ENCODE measurements at regions not wholly inside any gene's neighbourhood (a gene's known extent, or its start where the extent isn't known, plus 50 kb on each side); places are given as distances from the start of the nearest gene placed in this dataset.

DNA sequence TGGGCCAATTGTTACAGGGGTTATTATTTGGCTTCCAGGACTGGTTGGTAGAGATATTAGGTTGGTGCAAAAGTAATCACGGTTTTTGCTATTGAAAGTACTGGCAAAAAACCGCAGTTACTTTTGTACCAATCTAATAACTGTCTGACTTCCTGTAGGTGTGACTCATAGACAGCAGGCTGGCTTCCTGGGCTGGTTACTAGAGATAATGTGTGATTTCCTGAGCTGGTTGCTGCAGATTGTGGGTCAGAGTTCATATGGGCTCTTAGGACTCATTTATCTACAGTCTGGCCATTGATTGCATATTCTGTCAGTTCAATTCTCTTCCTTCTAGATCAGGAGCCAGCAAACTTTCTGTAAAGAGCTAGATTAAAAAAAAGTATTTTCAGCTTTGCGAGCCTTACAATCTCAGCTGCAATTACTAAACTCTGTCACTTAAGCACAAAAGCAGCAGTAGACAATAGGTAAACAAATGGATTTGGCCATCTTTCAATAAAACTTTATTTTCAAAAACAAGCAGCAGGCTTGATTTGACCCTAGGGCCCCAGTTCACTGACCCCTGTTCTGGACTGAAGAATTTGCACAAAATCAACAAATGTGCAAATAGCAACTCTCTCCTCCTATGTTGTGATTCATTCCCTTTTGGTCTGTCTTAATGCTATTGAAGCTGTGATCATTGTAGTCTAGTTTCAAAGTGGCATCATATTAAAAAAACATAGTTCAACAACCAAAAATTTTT, 50.8 kb upstream of the BOD1L1 start:
- Histone ChIP-seq H3K23ac (ENCODE audit: low read length) (no peak overlapping the region), H3K4me1 (ENCODE audit: control insufficient read depth in 1 of 2, insufficient read depth in 2 of 2, low read length in 2 of 2) (no peaks in the 10 kb centered on the region), H3K27ac (ENCODE audit: low read depth, low read length) (no peak overlapping the region), H3K4me2 (ENCODE audit: low read length) (no peak overlapping the region), H3K9me3 (ENCODE audit: insufficient read depth, low read depth, low read length) (no peaks in the 10 kb centered on the region), H3K18ac (ENCODE audit: low read length) (no peak overlapping the region), H3K27me3 (ENCODE audit: insufficient read depth, low read length) (no peaks in the 10 kb centered on the region), H2BK12ac (ENCODE audit: low read length) (no peak overlapping the region), H2AFZ (ENCODE audit: insufficient read depth, low read length, poor library complexity) (no peak overlapping the region), H3K14ac (ENCODE audit: low read length) (no peak overlapping the region), H3K4me3 (ENCODE audit: low read depth, low read length) (no peak overlapping the region), H3K79me2 (ENCODE audit: control insufficient read depth, insufficient read depth, low read length, poor library complexity) (no peaks in the 10 kb centered on the region), H3K4ac (ENCODE audit: low read depth, low read length) (no peak overlapping the region), H2BK120ac (ENCODE audit: insufficient read depth, low read length, poor library complexity) (no peak overlapping the region), H2AK5ac (ENCODE audit: low read length) (no peak overlapping the region), H3K79me1 (ENCODE audit: low read length) (no peaks in the 10 kb centered on the region), H3K36me3 (ENCODE audit: control insufficient read depth in 1 of 2, insufficient read depth in 2 of 2, low read length in 2 of 2) (no peaks in the 10 kb centered on the region), H3K9ac (ENCODE audit: low read length) (no peak overlapping the region), H2BK5ac (ENCODE audit: low read depth, low read length, poor library complexity) (no peak overlapping the region), H4K91ac (ENCODE audit: low read depth, low read length) (no peak overlapping the region), H4K12ac (ENCODE audit: low read depth, low read length) (no peak overlapping the region), H4K8ac (ENCODE audit: low read depth, low read length) (no peak overlapping the region)
- whole genome bisulfite sequencing (ENCODE audit: extremely low coverage, insufficient coverage, insufficient read length) = no CpG with 5 or more reads among the region's 3 CpGs
- DNase-seq = no peak

DNA sequence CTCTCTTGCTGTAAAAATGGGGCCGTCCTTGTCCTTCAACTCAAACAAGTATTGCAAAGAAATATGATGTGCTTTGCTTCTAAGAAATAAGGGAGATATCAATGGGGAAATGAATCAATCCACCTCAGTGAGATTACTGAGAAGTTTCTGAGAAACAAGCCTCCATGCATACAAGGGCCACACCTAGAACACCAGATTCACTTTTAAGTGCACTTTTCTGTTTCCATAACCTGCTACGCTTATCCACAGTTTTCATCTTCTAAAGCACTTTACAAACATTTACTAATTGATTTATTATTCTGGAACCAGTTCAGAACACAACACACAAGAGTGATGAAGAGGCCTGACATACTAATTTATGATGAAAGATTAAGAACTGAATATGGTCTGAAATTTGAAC, 54.0 kb upstream of the BOD1L1 start:
- H3K14ac ChIP-seq (ENCODE audit: low read length) = no peak overlapping the region
- no peak overlapping the region for H3K4me3 ChIP-seq (ENCODE audit: low read depth, low read length)
- no peaks in the 10 kb centered on the region for H3K4me1 ChIP-seq (ENCODE audit: control insufficient read depth in 1 of 2, insufficient read depth in 2 of 2, low read length in 2 of 2)
- no peaks in the 10 kb centered on the region for H3K27me3 ChIP-seq (ENCODE audit: insufficient read depth, low read length)
- H3K4ac ChIP-seq (ENCODE audit: low read depth, low read length) = no peak overlapping the region
- no peak overlapping the region for H4K12ac ChIP-seq (ENCODE audit: low read depth, low read length)
- H2BK120ac ChIP-seq (ENCODE audit: insufficient read depth, low read length, poor library complexity) = no peak overlapping the region
- DNase-seq = no peak
- no peak overlapping the region for H3K27ac ChIP-seq (ENCODE audit: low read depth, low read length)
- H2BK5ac ChIP-seq (ENCODE audit: low read depth, low read length, poor library complexity) = no peak overlapping the region
- H3K79me1 ChIP-seq (ENCODE audit: low read length) = no peaks in the 10 kb centered on the region
- no peak overlapping the region for H3K9ac ChIP-seq (ENCODE audit: low read length)
- H3K4me2 ChIP-seq (ENCODE audit: low read length) = no peak overlapping the region
- no peak overlapping the region for H3K23ac ChIP-seq (ENCODE audit: low read length)
- no peak overlapping the region for H2AK5ac ChIP-seq (ENCODE audit: low read length)
- no peak overlapping the region for H4K91ac ChIP-seq (ENCODE audit: low read depth, low read length)
- H2AFZ ChIP-seq (ENCODE audit: insufficient read depth, low read length, poor library complexity) = no peak overlapping the region
- H3K36me3 ChIP-seq (ENCODE audit: control insufficient read depth in 1 of 2, insufficient read depth in 2 of 2, low read length in 2 of 2) = no peaks in the 10 kb centered on the region
- H2BK12ac ChIP-seq (ENCODE audit: low read length) = no peak overlapping the region
- no peaks in the 10 kb centered on the region for H3K79me2 ChIP-seq (ENCODE audit: control insufficient read depth, insufficient read depth, low read length, poor library complexity)
- H3K9me3 ChIP-seq (ENCODE audit: insufficient read depth, low read depth, low read length) = no peaks in the 10 kb centered on the region
- WGBS (ENCODE audit: extremely low coverage, insufficient coverage, insufficient read length) = no CpG with 5 or more reads among the region's 2 CpGs
- no peak overlapping the region for H4K8ac ChIP-seq (ENCODE audit: low read depth, low read length)
- H3K18ac ChIP-seq (ENCODE audit: low read length) = no peak overlapping the region

DNA sequence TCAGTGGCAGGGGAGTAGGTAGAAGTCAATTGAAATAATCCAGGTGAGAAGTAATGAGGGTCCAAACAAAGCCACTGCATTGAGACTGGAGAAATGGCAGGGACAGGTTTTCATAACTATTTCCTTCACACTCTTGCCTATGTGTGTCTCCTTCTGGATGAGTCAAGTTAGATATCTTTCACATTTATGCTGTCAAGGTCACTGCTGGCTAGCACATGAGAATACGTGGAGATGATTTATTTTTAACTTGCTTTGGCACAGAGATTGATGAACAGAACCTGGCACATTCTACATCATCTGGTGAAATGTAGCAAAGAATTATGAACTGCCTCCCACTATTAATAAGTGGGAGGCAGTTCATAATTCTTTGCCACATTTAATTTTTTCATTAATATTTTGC, 66.7 kb upstream of the BOD1L1 start:
- WGBS (ENCODE audit: extremely low coverage, insufficient coverage, insufficient read length) = no CpG with 5 or more reads among the region's 1 CpG
- Histone ChIP-seq H4K8ac (ENCODE audit: low read depth, low read length) (no peak overlapping the region), H2AK5ac (ENCODE audit: low read length) (no peak overlapping the region), H3K23ac (ENCODE audit: low read length) (no peak overlapping the region), H3K79me2 (ENCODE audit: control insufficient read depth, insufficient read depth, low read length, poor library complexity) (no peaks in the 10 kb centered on the region), H3K9ac (ENCODE audit: low read length) (no peak overlapping the region), H2BK120ac (ENCODE audit: insufficient read depth, low read length, poor library complexity) (no peak overlapping the region), H4K91ac (ENCODE audit: low read depth, low read length) (no peak overlapping the region), H2BK5ac (ENCODE audit: low read depth, low read length, poor library complexity) (no peak overlapping the region), H3K27ac (ENCODE audit: low read depth, low read length) (no peak overlapping the region), H3K18ac (ENCODE audit: low read length) (no peak overlapping the region), H3K14ac (ENCODE audit: low read length) (no peak overlapping the region), H3K4me3 (ENCODE audit: low read depth, low read length) (no peak overlapping the region), H3K27me3 (ENCODE audit: insufficient read depth, low read length) (no peaks in the 10 kb centered on the region), H3K9me3 (ENCODE audit: insufficient read depth, low read depth, low read length) (no peaks in the 10 kb centered on the region), H4K12ac (ENCODE audit: low read depth, low read length) (no peak overlapping the region), H3K4ac (ENCODE audit: low read depth, low read length) (no peak overlapping the region), H2AFZ (ENCODE audit: insufficient read depth, low read length, poor library complexity) (no peak overlapping the region), H3K4me2 (ENCODE audit: low read length) (no peak overlapping the region), H3K79me1 (ENCODE audit: low read length) (no peaks in the 10 kb centered on the region), H3K4me1 (ENCODE audit: control insufficient read depth in 1 of 2, insufficient read depth in 2 of 2, low read length in 2 of 2) (no peaks in the 10 kb centered on the region), H2BK12ac (ENCODE audit: low read length) (no peak overlapping the region), H3K36me3 (ENCODE audit: control insufficient read depth in 1 of 2, insufficient read depth in 2 of 2, low read length in 2 of 2) (no peaks in the 10 kb centered on the region)
- no peak for DNase-seq

DNA sequence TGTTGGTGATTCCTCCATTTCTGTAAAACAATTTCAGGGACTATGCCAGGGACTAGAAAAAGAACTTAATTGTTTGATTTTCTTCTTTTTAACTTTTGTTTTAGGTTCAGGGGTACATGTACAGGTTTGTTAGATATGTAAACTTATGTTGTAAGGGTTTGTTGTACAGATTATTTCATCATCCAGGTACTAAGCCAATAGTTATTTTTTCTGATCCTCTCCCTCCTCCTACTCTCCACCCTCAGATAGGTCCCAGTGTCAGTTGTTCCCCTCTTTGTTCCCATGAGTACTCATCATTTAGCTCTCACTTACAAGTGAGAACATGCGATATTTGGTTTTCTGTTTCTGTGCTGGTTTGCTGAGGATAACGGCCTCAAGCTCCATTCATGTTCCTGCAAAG, 70.8 kb upstream of the BOD1L1 start:
- no CpG with 5 or more reads among the region's 2 CpGs for WGBS (ENCODE audit: extremely low coverage, insufficient coverage, insufficient read length)
- no peak overlapping the region for H2AFZ ChIP-seq (ENCODE audit: insufficient read depth, low read length, poor library complexity)
- no peak overlapping the region for H2BK5ac ChIP-seq (ENCODE audit: low read depth, low read length, poor library complexity)
- no peak overlapping the region for H3K23ac ChIP-seq (ENCODE audit: low read length)
- no peak overlapping the region for H3K4me3 ChIP-seq (ENCODE audit: low read depth, low read length)
- no peak overlapping the region for H3K9ac ChIP-seq (ENCODE audit: low read length)
- no peaks in the 10 kb centered on the region for H3K9me3 ChIP-seq (ENCODE audit: insufficient read depth, low read depth, low read length)
- H2BK12ac ChIP-seq (ENCODE audit: low read length) = no peak overlapping the region
- DNase-seq = no peak
- H3K79me1 ChIP-seq (ENCODE audit: low read length) = no peaks in the 10 kb centered on the region
- no peak overlapping the region for H4K91ac ChIP-seq (ENCODE audit: low read depth, low read length)
- H3K27ac ChIP-seq (ENCODE audit: low read depth, low read length) = no peak overlapping the region
- no peaks in the 10 kb centered on the region for H3K36me3 ChIP-seq (ENCODE audit: control insufficient read depth in 1 of 2, insufficient read depth in 2 of 2, low read length in 2 of 2)
- H2AK5ac ChIP-seq (ENCODE audit: low read length) = no peak overlapping the region
- no peak overlapping the region for H3K14ac ChIP-seq (ENCODE audit: low read length)
- H4K8ac ChIP-seq (ENCODE audit: low read depth, low read length) = no peak overlapping the region
- H3K4me2 ChIP-seq (ENCODE audit: low read length) = no peak overlapping the region
- no peak overlapping the region for H3K18ac ChIP-seq (ENCODE audit: low read length)
- H3K27me3 ChIP-seq (ENCODE audit: insufficient read depth, low read length) = no peaks in the 10 kb centered on the region
- no peaks in the 10 kb centered on the region for H3K4me1 ChIP-seq (ENCODE audit: control insufficient read depth in 1 of 2, insufficient read depth in 2 of 2, low read length in 2 of 2)
- no peak overlapping the region for H4K12ac ChIP-seq (ENCODE audit: low read depth, low read length)
- no peak overlapping the region for H2BK120ac ChIP-seq (ENCODE audit: insufficient read depth, low read length, poor library complexity)
- H3K79me2 ChIP-seq (ENCODE audit: control insufficient read depth, insufficient read depth, low read length, poor library complexity) = no peaks in the 10 kb centered on the region
- H3K4ac ChIP-seq (ENCODE audit: low read depth, low read length) = no peak overlapping the region

Data from trophoblast cell (in vitro differentiated cells and primary cell).